ENCODE measurements at regions not wholly inside any gene's neighbourhood (a gene's known extent, or its start where the extent isn't known, plus 50 kb on each side); places are given as distances from the start of the nearest gene placed in this dataset.
"Not testable (repeated sequence)": the region's sequence is repeated elsewhere in the genome, so short reads cannot be mapped to it uniquely, and the experiment has no call there.

GRCh38 chr18:39274535-39274934, 1708.9 kb upstream of the CELF4 start:
- DNase-seq: no peak

- no peak for DNase-seq
Measured at GRCh38 chr18:39272230-39272629, 1706.6 kb upstream of the CELF4 start.

GRCh38 chr18:39271654-39272053, 1706.1 kb upstream of the CELF4 start:
- DNase-seq: no peak

DNA sequence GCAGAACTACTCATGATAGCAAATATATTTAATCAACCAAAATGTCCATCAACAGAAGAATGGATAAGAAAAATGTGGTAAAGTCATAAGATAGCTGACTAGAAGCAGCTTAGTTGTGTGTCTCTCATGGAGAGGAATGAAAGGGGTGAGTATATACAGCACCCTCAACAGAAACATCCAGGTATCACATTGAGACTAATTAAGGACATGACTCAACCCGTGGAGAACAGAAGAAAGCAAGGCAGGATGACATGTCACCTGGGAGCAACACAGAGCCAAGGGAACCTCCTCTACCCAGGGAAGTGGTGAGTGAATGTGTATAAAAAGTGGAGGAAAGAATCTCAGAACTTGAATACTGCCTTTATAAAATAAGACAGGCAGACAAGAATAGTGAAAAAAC, 1695.0 kb upstream of the CELF4 start:
- DNase-seq: no peak

GRCh38 chr18:39259736-39260135, 1694.1 kb upstream of the CELF4 start:
- no peak for DNase-seq

GRCh38 chr18:39244242-39244641, 1678.6 kb upstream of the CELF4 start:
- DNase-seq: no peak

DNA sequence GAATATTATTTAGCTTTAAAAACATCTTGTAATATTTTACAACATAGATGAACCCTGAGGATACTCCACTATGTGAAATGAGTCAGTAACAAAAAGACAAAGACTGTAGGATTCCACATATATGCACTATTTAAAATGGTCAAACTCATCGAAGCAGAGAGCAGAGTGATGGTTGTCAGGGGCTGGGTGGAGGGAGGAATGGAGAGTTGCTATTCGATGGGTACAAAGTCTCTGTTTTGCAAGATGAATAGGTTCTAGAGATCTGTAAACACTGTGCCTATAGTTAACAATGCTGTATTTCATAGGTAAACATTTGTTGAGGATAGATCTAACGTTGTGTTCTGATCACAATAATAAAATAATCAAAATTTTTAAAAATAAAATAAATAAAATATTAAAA, 1675.9 kb upstream of the CELF4 start:
- DNase-seq: no peak

DNA sequence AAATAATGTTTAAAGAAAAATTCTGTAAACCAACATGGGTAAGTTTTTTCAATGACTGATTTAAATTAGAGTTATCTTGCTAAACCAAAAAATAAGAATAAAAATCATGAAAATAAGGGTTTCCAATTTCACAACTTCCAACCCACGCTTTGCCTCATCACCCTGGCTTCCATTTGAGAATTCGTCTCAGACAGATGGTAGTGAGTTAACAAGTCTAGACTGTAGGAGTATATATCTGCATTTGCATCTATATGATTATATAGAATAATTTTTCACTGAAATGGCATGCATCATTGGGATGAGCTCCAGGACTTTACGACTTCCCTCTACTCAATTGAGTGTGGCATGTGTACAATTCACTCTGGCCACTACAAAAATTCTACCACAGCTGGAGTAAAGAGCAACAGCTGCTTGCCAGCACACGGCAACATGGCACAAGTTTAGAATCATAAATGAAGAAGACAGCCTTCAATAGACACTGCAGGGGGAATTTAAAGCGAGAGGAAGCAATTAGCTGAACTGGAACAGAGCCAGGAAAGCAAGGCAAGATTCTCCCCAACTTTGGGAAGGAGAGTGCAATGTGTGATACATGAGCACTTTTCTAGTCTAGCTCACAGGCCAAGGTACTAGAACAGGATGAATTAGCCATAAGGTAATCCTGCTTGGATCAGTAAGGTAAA, 1673.5 kb upstream of the CELF4 start:
- DNase-seq: peak in 4 of 56 donors; percentile 2 to 34 (median 10)

GRCh38 chr18:39235118-39235719, 1669.6 kb upstream of the CELF4 start:
- DNase-seq: no peak

DNA sequence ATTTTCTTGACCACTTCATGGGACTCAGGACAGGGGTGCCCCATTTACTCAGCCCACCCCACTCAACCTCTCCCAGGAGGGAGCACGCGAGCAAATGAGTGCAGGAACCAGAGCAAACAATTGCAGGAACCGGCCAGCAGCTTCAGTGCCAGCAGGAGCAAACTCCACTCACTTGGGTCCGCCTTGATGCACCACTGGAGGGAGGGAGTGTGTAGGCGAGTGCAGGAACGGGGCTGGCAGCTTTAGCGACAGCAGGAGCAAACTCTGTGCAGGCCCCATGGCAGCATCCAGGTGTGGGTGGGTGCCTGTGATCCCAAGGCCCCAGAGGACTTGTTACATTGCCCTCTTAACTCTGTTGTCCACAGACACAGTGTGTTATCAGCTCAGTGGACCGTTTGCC, 1667.3 kb upstream of the CELF4 start:
- no peak for DNase-seq

- no peak for DNase-seq
Measured at GRCh38 chr18:39232490-39232889, 1666.9 kb upstream of the CELF4 start.

- no peak for DNase-seq
Measured at GRCh38 chr18:39230086-39230803, 1664.6 kb upstream of the CELF4 start.

- not testable (repeated sequence) for DNase-seq
Measured at GRCh38 chr18:39227769-39228168, 1662.2 kb upstream of the CELF4 start.

DNA sequence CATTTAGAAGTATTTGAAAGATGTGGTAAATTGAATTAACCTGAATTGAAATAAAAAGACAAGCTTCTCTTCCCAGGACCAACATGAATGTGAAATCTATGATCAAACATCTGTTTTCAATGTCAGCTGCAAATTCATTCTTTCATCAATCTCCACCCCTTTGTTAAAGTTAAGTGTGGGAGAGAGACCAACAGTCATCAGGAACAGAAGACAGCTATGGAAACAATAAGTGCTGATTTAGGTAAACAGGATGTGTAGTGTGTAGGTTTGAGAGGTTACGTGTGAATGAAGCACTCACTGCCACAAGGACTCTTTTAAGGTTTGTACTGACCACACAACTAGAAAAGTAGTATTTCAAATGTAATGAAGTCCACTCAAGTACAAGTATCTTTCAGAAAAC, 1659.8 kb upstream of the CELF4 start:
- DNase-seq: no peak

GRCh38 chr18:39223283-39223682, 1657.7 kb upstream of the CELF4 start:
- no peak for DNase-seq

- DNase-seq: no peak
Measured at GRCh38 chr18:39215920-39216319, 1650.3 kb upstream of the CELF4 start.

DNA sequence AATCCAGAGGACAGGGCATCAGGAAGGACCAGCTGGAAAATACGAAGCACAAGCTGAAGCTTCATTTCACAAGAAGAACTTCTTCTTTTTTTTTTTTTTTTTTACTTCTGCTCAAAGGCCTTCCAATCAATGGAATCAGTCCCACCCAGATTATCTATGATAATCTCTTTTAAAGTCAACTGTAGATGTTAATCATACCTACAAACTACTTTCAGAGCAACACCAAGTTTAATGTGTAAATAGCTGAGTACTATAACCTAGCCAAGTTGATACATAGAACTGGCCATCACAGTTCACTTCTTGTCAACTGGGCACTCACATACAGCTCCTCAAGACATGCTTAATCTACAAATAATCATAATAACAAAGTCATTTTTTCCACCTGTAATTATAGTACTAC, 1645.9 kb upstream of the CELF4 start:
- no peak for DNase-seq

GRCh38 chr18:39209173-39209572, 1643.6 kb upstream of the CELF4 start:
- DNase-seq: no peak

GRCh38 chr18:39208729-39209128, 1643.1 kb upstream of the CELF4 start:
- DNase-seq: no peak

DNA sequence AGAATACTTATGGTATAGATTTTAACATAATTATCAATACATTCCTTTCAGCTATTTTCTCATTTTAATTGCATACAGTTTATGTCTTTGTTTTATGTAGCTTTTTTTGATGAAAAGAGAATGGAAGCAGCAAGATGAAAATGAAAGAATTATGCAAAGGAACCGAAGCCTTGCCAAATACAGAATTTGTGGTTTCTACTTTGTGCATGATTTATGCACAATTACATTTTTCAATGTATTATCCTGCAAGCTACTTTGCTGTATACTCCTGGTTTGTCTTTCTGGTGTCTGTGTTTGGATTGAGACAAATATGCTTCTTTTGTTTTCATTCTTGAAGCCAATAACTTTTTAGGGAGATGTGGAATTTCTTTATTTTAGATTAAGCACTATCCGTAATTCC, 1642.6 kb upstream of the CELF4 start:
- no peak for DNase-seq

- DNase-seq: not testable (repeated sequence)
Measured at GRCh38 chr18:39206398-39207103, 1641.0 kb upstream of the CELF4 start.

GRCh38 chr18:39205565-39206195, 1640.1 kb upstream of the CELF4 start:
- DNase-seq: no peak
